Activated B cell treated with CpG ODN at 0.5 μM for 24 hours (primary cell): ENCODE measurements at regions not wholly inside any gene's neighbourhood (a gene's known extent, or its start where the extent isn't known, plus 50 kb on each side); places are given as distances from the start of the nearest gene placed in this dataset.

ENCODE experiments used
- ATAC-seq: fragments of 200-7000 bp; cut with Tn5 transposase; one replicate; pipeline ENCODE4 v1.10.0; 2021; ENCODE audit warnings: low read depth, mild to moderate bottlenecking, moderate library complexity
- CTCF ChIA-PET: fragments of 350-600 bp; sonication (Branson Sonifier 250); formaldehyde crosslinking; loops from one replicate; lab custom pipeline; 2021; ENCODE audit warnings: antibody characterized with exemption; lab: Charles Lee
- POLR2A ChIA-PET: fragments of 350-600 bp; sonication (Branson Sonifier 250); formaldehyde crosslinking; loops from one replicate; lab custom pipeline; 2021; ENCODE audit warnings: antibody characterized with exemption; lab: Charles Lee
- DNase-seq: peaks from one replicate; pipeline ENCODE4 v3.0.0; 2022
- H3K27ac Mint-ChIP-seq: one replicate; pipeline ENCODE4 v1.8.0; 2020; ENCODE audit warnings: mixed read lengths
- H3K27me3 Mint-ChIP-seq: one replicate; pipeline ENCODE4 v1.8.0; 2021; ENCODE audit warnings: mixed read lengths
- H3K36me3 Mint-ChIP-seq: one replicate; pipeline ENCODE4 v1.8.0; 2021; ENCODE audit warnings: low read depth, mixed read lengths
- H3K4me1 Mint-ChIP-seq: one replicate; pipeline ENCODE4 v1.8.0; 2021; ENCODE audit warnings: mixed read lengths
- H3K4me3 Mint-ChIP-seq: one replicate; pipeline ENCODE4 v1.8.0; 2020; ENCODE audit warnings: mild to moderate bottlenecking, mixed read lengths
- H3K9me3 Mint-ChIP-seq: one replicate; pipeline ENCODE4 v1.8.0; 2020; ENCODE audit warnings: mixed read lengths
- intact Hi-C: fragments of 100-400 bp; cut with micrococcal nuclease; formaldehyde crosslinking; loops from one replicate; pipeline ENCODE4 v1.15.1; 2024
- TF ChIP-seq, protein P1 (sequence below): fragments of 200-600 bp; IDR thresholded peaks from one replicate; pipeline ENCODE4 v1.8.0; 2022; ENCODE audit warnings: antibody characterized with exemption, mild to moderate bottlenecking

DNA sequence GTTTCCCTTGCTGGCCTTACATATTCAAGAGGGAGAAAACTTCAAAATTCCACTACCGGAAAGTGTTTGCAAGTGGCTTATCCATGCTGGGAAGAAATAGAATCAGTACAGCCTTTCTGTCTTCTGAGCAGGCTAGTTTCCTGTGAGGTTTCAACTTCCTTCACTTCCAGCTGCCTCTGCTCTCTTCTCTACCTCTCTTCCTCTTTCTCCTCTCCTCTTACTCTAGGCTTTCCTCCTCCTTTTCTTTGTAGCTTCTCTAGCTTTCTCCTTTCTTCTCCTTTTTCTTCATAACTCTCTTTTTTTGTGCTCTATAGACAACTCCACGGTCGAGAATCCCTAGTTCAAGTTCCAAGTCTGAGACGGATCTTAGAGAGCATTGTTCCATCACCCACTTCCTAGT is 421.8 kb downstream of the ETS1 start:
- DNase-seq = no peak
- Mint-ChIP-seq H3K4me3 (no peak overlapping the region), H3K9me3 (no peaks in the 10 kb centered on the region), H3K27ac (no peak overlapping the region), H3K36me3 (no peaks in the 10 kb centered on the region), H3K4me1 (peaks cover 6% of the 10 kb centered on the region), H3K27me3 (peaks cover 3% of the 10 kb centered on the region)
- TF ChIP-seq, protein P1, sequence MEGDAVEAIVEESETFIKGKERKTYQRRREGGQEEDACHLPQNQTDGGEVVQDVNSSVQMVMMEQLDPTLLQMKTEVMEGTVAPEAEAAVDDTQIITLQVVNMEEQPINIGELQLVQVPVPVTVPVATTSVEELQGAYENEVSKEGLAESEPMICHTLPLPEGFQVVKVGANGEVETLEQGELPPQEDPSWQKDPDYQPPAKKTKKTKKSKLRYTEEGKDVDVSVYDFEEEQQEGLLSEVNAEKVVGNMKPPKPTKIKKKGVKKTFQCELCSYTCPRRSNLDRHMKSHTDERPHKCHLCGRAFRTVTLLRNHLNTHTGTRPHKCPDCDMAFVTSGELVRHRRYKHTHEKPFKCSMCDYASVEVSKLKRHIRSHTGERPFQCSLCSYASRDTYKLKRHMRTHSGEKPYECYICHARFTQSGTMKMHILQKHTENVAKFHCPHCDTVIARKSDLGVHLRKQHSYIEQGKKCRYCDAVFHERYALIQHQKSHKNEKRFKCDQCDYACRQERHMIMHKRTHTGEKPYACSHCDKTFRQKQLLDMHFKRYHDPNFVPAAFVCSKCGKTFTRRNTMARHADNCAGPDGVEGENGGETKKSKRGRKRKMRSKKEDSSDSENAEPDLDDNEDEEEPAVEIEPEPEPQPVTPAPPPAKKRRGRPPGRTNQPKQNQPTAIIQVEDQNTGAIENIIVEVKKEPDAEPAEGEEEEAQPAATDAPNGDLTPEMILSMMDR = no peak
- intact Hi-C loops = no loop called here
- ChIA-PET POLR2A (no interaction called here), CTCF (interaction anchor here (0.9 to 1.3 kb wide), 2 partner anchors 665 to 692 kb away, joined by 3 to 4 read pairs; no protein-coding TSS in a partner anchor)
- ATAC-seq = no peak

DNA sequence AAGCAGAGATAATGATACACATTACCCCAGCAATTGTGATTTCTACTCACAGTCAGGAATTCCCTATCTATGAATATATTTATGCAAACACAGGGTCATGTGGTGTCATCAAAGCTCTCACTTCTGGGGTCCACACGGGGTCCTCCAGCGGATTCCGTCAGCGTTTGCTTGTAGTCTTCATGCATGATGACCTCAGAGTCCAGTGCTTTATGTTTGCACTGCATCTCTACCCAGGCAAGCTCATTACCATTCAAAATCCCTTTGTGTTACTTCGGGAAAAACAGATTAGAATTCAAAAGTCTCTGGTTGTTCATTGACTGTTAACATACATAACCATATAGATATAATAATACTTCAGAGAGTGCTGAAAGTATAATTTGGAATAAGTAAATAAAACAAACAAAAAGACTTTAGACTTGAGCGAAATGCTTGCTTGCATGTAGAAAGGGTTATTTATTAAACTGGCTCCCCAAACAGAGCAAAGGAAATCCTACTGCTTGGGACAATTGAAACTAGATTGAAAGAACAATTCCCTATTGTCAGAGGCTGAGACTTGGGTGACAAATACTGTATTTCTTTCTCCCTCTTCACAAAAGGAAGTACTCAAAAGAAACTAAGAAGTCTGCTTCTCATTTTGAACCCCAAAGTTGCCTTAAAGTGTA is 423.1 kb downstream of the ETS1 start:
- peaks cover 6% of the 10 kb centered on the region for H3K27me3 Mint-ChIP-seq
- H3K9me3 Mint-ChIP-seq = no peaks in the 10 kb centered on the region
- H3K4me3 Mint-ChIP-seq = no peak overlapping the region
- TF ChIP-seq, protein P1 = no peak
- peaks cover 6% of the 10 kb centered on the region for H3K4me1 Mint-ChIP-seq
- intact Hi-C loops = no loop called here
- ChIA-PET CTCF (interaction anchor here (0.9 to 1.0 kb wide), 2 partner anchors 132 to 667 kb away, joined by 3 read pairs; no protein-coding TSS in a partner anchor), POLR2A (no interaction called here)
- no peak overlapping the region for H3K27ac Mint-ChIP-seq
- H3K36me3 Mint-ChIP-seq = no peaks in the 10 kb centered on the region
- ATAC-seq (no peak), DNase-seq (no peak)

DNA sequence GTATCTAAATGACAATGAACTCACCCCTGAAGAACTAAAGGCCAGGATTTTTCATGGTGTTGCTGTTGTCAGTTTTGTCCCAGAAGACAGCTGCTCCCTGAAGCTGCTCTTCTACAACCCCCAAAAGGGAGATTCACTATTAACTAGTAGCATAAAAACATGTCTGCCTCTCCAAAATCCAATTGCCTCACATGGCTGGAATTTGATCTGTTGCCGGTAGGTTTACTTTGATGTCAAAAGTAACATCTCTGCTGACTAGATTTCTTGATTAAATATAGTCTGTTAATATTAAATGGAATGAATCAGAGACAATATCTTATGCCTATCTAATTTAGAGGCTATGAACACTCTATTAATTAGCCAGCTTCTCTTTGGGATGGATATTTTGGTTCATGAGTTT is 425.4 kb downstream of the ETS1 start:
- H3K27me3 Mint-ChIP-seq = peaks cover 8% of the 10 kb centered on the region
- TF ChIP-seq, protein P1 = no peak
- peaks cover 6% of the 10 kb centered on the region for H3K4me1 Mint-ChIP-seq
- DNase-seq (no peak), ATAC-seq (no peak)
- H3K4me3 Mint-ChIP-seq = no peak overlapping the region
- no peaks in the 10 kb centered on the region for H3K36me3 Mint-ChIP-seq
- no peaks in the 10 kb centered on the region for H3K9me3 Mint-ChIP-seq
- intact Hi-C loops = no loop called here
- H3K27ac Mint-ChIP-seq = no peak overlapping the region
- ChIA-PET POLR2A (no interaction called here), CTCF (interaction anchor here (1.3 kb wide), 1 partner anchor 670 kb away, joined by 3 read pairs; no protein-coding TSS in a partner anchor)

DNA sequence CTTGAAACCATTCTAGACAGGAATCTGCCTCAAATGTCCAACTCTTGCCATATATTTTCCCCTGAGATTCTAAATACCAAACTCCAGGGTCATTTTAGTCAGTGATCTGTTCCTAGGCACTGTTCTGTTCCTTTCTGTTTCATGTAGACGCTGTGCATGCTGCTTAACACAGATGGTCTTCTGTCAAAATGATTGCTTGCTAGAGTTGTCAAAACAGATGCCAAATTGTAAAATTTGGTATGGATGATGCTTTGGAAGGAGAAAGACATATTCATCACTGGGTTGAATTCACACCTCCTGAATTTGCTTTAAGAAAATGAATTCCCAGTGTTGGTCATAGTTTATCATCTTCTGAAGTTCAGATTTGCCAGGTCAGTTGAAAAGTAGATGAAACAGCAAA is 425.9 kb downstream of the ETS1 start:
- no peak overlapping the region for H3K4me3 Mint-ChIP-seq
- TF ChIP-seq, protein P1 = no peak
- DNase-seq = no peak
- no peak for ATAC-seq
- H3K4me1 Mint-ChIP-seq = peaks cover 6% of the 10 kb centered on the region
- H3K9me3 Mint-ChIP-seq = no peaks in the 10 kb centered on the region
- ChIA-PET CTCF (interaction anchor here (1.3 to 1.7 kb wide), 3 partner anchors 10 to 795 kb away, joined by 3 to 7 read pairs (median 7); no protein-coding TSS in a partner anchor), POLR2A (no interaction called here)
- no peak overlapping the region for H3K27ac Mint-ChIP-seq
- H3K36me3 Mint-ChIP-seq = no peaks in the 10 kb centered on the region
- H3K27me3 Mint-ChIP-seq = peaks cover 12% of the 10 kb centered on the region
- intact Hi-C loops = no loop called here

DNA sequence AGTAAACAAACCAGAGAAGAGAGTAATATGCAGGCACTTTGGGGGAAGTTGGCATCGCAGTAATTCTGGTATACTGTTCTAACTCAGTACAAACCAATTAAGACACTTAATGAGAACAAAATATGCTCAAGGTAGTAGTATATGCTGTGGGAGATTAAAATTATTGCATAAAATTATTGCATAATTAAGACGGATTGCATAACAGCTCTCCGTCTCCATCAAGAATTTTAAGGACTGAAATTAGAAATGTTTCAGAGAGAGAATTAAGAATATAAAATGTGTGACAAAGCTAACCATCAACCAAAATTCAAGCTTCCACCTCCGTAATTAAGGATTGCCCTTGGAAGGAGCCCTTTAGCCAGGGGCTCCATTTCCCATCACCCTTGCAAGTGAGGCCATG is 428.5 kb downstream of the ETS1 start:
- no peaks in the 10 kb centered on the region for H3K9me3 Mint-ChIP-seq
- no peaks in the 10 kb centered on the region for H3K4me1 Mint-ChIP-seq
- no peak overlapping the region for H3K27ac Mint-ChIP-seq
- ChIA-PET CTCF (interaction anchor here (1.1 to 4.6 kb wide), 12 partner anchors 16 to 799 kb away, joined by 3 to 52 read pairs (median 8); no protein-coding TSS in a partner anchor), POLR2A (interaction anchor here (1.5 kb wide), 1 partner anchor 671 kb away, joined by 3 read pairs; no protein-coding TSS in a partner anchor)
- DNase-seq (no peak), ATAC-seq (no peak)
- no peaks in the 10 kb centered on the region for H3K36me3 Mint-ChIP-seq
- H3K27me3 Mint-ChIP-seq = peaks cover 14% of the 10 kb centered on the region
- no peak overlapping the region for H3K4me3 Mint-ChIP-seq
- TF ChIP-seq, protein P1 = no peak
- intact Hi-C loops = loop anchor here (1.0 to 5.0 kb wide), 4 partner anchors 128 to 1593 kb away; no protein-coding TSS in a partner anchor
